GM12891 (cell line): ENCODE measurements at regions not wholly inside any gene's neighbourhood (a gene's known extent, or its start where the extent isn't known, plus 50 kb on each side); places are given as distances from the start of the nearest gene placed in this dataset.
A peak's percentile ranks its signal among the peaks of the same experiment; 100 is the strongest.

Source experiments
- DNase-seq: peaks from one replicate; pipeline ENCODE4 v3.0.0; 2011; ENCODE audit warnings: low spot score; ENCODE audit not compliant: insufficient read length
- FAIRE-seq: peaks from 2 replicates; lab custom pipeline; 2011; peaks lifted over from hg19 to GRCh38; lab: Jason Lieb, UNC
- PAX5 ChIP-seq: IDR thresholded peaks from 2 replicates; pipeline ENCODE4 v1.6.1; 2011; ENCODE audit warnings: low read length, moderate library complexity, mild to moderate bottlenecking; ENCODE audit not compliant: insufficient read depth, severe bottlenecking
- POLR2A ChIP-seq: IDR thresholded peaks from 2 replicates; pipeline ENCODE4 v1.6.1; 2011; ENCODE audit warnings: low read depth, low read length, control low read depth
- POLR2AphosphoS5 ChIP-seq: IDR thresholded peaks from 2 replicates; pipeline ENCODE4 v1.6.1; 2011; ENCODE audit warnings: low read depth, low read length, control low read depth
- POU2F2 ChIP-seq: IDR thresholded peaks from 2 replicates; pipeline ENCODE4 v1.6.1; 2011; ENCODE audit warnings: low read depth, mild to moderate bottlenecking, control low read depth, low read length, moderate library complexity
- SPI1 ChIP-seq: IDR thresholded peaks from 2 replicates; pipeline ENCODE4 v1.6.1; 2011; ENCODE audit warnings: low read depth, low read length, control low read depth
- TAF1 ChIP-seq: IDR thresholded peaks from 2 replicates; pipeline ENCODE4 v1.6.1; 2011; ENCODE audit warnings: low read depth, low read length, control low read depth

- DNase-seq = no peak
- TF ChIP-seq POLR2A (no peak), PAX5 (no peak), TAF1 (no peak), POLR2AphosphoS5 (no peak), POU2F2 (no peak), SPI1 (no peak)
Measured at GRCh38 chr5:88144219-88145001, 124.2 kb downstream of the TMEM161B start.

GRCh38 chr5:88143693-88144218, 124.9 kb downstream of the TMEM161B start:
- DNase-seq (no peak), FAIRE-seq (no peak)
- TF ChIP-seq TAF1 (no peak), POU2F2 (no peak), SPI1 (no peak), PAX5 (no peak), POLR2AphosphoS5 (no peak), POLR2A (no peak)

More at GRCh38 chr5:88144219-88145001, 124.2 kb downstream of the TMEM161B start:
- no peak for FAIRE-seq

- DNase-seq = no peak
- no peak for FAIRE-seq
- TF ChIP-seq SPI1 (no peak), PAX5 (no peak)
Measured at GRCh38 chr5:88142886-88143692, 125.6 kb downstream of the TMEM161B start.

- no peak for DNase-seq
- no peak for FAIRE-seq
- TF ChIP-seq TAF1 = no peak
- TF ChIP-seq PAX5 = no peak
- TF ChIP-seq POU2F2 = no peak
- TF ChIP-seq POLR2A = no peak
- no peak for TF ChIP-seq POLR2AphosphoS5
- TF ChIP-seq SPI1 = no peak
Measured at GRCh38 chr5:88142636-88142885, 126.1 kb downstream of the TMEM161B start.

GRCh38 chr5:88140856-88141752, 127.5 kb downstream of the TMEM161B start:
- DNase-seq (peak; percentile 60), FAIRE-seq (peak; percentile 5)

GRCh38 chr5:88140396-88140855, 128.2 kb downstream of the TMEM161B start:
- TF ChIP-seq POLR2AphosphoS5 (no peak), PAX5 (no peak), TAF1 (no peak)
- DNase-seq (no peak), FAIRE-seq (no peak)

More at GRCh38 chr5:88140856-88141752, 127.5 kb downstream of the TMEM161B start:
- no peak for TF ChIP-seq POLR2A
- TF ChIP-seq POU2F2 = peak; percentile 70; the same call in 1 of the 2 replicates

- FAIRE-seq (no peak), DNase-seq (no peak)
- TF ChIP-seq SPI1 = no peak
- no peak for TF ChIP-seq TAF1
- TF ChIP-seq POLR2A = no peak
- TF ChIP-seq POLR2AphosphoS5 = no peak
- TF ChIP-seq PAX5 = no peak
- no peak for TF ChIP-seq POU2F2
Measured at GRCh38 chr5:88130211-88130815, 138.3 kb downstream of the TMEM161B start.

- DNase-seq (no peak), FAIRE-seq (no peak)
- no peak for TF ChIP-seq POLR2AphosphoS5
- no peak for TF ChIP-seq TAF1
- no peak for TF ChIP-seq POLR2A
- no peak for TF ChIP-seq POU2F2
- no peak for TF ChIP-seq SPI1
- no peak for TF ChIP-seq PAX5
Measured at GRCh38 chr5:88128813-88129212, 139.8 kb downstream of the TMEM161B start.

GRCh38 chr5:88119535-88120125, 149.0 kb downstream of the TMEM161B start:
- TF ChIP-seq POLR2A = no peak
- TF ChIP-seq PAX5 = no peak
- TF ChIP-seq POLR2AphosphoS5 = no peak
- no peak for TF ChIP-seq SPI1
- TF ChIP-seq POU2F2 = no peak
- no peak for TF ChIP-seq TAF1
- no peak for FAIRE-seq
- no peak for DNase-seq
